ENCODE measurements at regions not wholly inside any gene's neighbourhood (a gene's known extent, or its start where the extent isn't known, plus 50 kb on each side); places are given as distances from the start of the nearest gene placed in this dataset.
A peak's percentile ranks its signal among the peaks of the same experiment; 100 is the strongest.

DNA sequence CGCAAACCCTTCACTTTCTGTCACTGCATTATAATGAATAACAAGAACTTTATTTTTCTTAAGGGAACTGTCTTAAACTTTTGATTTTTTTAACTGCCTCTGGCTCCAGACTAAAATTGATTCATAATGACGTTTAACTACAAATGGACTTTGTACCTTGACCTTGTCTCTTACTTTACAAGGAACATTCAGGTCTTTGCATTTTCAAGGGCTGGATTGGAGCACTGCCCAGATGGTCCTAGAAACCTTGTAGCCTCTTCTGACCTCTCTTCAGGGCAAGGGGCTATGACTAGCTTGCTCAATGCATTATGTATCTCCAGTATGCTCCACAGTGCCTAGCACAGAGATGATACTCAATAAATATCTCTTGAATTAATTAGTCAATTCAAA is 612.6 kb upstream of the CLINT1 start:
- Mint-ChIP-seq H3K4me3 (no peak overlapping the region), H3K27me3 (no peaks in the 10 kb centered on the region), H3K27ac (no peak overlapping the region), H3K9me3 (peaks cover 3% of the 10 kb centered on the region), H3K4me1 (peaks cover 7% of the 10 kb centered on the region), H3K36me3 (no peaks in the 10 kb centered on the region)
- DNase-seq = no peak

DNA sequence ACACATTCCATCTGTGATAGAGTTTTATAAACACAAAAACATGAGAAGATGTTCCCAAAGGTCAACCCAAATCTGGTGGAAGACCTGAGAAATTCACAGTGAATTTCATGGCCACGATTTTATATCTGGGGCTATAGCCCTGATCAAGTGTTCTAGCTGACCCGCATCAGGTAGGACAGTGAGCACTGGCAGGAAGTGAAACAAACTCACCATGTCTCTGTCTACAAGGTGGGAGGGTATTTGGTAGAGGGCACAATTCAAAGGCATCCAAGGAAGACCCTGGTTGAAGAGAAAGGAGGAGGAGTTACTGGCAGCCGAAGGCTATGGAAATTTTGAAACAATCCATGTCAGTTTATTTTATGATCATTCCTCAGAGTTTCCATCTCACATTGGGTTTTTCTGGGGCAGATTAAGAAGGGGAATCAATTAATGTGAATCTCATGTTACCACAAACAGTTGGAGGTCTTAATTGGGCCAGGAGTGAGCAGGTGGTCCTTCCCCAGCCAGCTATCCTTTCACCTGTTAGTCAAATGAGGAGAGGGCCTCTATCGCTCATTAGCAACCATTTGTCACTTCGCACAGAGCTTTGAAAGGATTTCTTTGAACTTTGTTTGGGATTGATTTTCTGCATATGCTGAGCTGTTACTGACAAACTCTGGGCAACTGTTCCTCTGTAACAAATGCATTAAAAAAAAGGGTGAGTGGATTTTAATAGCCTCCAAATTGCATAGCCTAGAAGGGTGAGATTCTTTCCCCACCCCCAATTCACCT is 612.0 kb upstream of the CLINT1 start:
- no peaks in the 10 kb centered on the region for H3K27me3 Mint-ChIP-seq
- H3K9me3 Mint-ChIP-seq = peaks cover 3% of the 10 kb centered on the region
- H3K27ac Mint-ChIP-seq = no peak overlapping the region
- H3K4me1 Mint-ChIP-seq = peaks cover 7% of the 10 kb centered on the region
- no peaks in the 10 kb centered on the region for H3K36me3 Mint-ChIP-seq
- H3K4me3 Mint-ChIP-seq = no peak overlapping the region
- no peak for DNase-seq

DNA sequence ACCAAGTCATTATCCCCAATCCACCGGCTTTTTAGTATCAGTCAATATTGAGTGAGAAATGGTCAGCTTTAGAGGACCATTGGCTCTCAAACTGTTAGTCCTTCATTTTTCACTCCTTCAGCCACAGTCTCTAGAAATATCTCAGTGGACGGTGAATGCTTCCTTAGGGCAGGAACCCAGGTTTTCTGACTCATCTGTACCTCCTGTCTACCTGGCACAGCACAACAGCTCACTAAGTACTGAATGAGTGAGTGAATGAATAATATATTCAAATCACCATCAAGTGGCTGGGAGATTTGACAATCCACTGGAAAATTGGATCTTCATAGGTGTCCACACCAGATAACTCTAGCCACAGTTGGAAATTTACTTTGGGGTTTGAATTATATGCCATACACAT is 609.5 kb upstream of the CLINT1 start:
- H3K4me3 Mint-ChIP-seq = no peak overlapping the region
- no peak for DNase-seq
- peaks cover 25% of the 10 kb centered on the region for H3K4me1 Mint-ChIP-seq
- H3K27me3 Mint-ChIP-seq = no peaks in the 10 kb centered on the region
- peaks cover 3% of the 10 kb centered on the region for H3K9me3 Mint-ChIP-seq
- H3K27ac Mint-ChIP-seq = no peak overlapping the region
- no peaks in the 10 kb centered on the region for H3K36me3 Mint-ChIP-seq

DNA sequence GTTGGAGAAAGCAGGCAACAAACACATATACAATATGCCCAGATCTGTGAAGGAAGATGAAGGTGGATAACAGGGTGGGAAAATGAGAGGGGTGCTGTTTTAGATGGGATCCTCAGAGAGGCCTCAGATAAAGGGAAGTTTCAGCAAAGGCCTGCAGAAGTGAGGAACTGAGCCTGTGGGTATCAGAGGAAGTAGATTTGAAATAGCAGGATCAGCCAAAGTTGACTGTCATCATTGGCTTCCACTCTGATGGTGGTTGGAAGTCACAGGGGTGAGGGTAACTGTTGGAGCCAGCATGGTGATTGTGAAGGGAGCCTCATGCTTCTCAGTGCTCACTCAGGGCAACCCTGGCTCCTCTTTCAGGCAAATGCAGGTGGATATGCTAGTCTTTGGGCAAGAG is 607.2 kb upstream of the CLINT1 start:
- no peaks in the 10 kb centered on the region for H3K27me3 Mint-ChIP-seq
- no peak overlapping the region for H3K4me3 Mint-ChIP-seq
- H3K36me3 Mint-ChIP-seq = no peaks in the 10 kb centered on the region
- no peak overlapping the region for H3K27ac Mint-ChIP-seq
- peaks cover 24% of the 10 kb centered on the region for H3K4me1 Mint-ChIP-seq
- peaks cover 3% of the 10 kb centered on the region for H3K9me3 Mint-ChIP-seq
- DNase-seq = no peak

DNA sequence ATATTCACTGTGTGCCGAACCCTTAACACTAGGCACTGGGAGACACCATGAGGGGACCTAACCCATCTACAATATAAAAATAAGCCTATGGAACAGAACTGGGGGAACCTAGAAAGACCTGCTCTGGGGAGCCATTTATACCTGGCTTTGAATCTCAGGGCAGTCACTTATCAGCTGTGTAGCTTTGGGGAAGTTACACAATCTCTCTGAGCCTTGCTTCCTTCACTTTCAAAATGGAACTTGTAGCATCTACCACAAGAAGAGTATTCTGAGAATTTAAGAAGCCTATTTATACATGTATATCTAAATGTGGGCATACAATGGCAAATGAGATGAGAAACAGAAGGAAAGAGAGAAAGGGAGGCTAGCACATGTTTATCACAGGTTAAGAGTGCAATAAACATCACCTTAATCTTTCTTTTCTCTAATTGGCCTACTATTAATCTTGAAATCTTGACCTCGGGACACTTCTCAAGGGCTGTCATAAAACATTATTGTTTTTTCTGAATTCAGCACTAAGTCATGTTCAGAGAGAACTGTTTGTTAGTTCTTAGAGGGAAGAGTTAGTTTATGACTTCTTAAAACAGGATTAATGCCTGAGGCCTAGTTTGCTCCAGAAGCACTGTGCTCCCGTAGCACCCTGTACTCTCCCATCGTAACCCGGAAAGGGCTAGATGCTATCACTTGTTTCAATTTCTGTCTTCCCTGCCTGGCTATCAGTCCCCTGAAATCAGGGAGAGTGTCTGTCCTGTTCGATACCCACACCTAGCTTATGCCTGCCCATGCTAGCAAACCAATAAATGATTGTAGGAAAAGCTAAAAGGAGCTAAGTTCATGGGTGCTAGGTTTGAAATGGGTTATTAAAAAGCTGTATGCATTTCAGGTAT is 606.4 kb upstream of the CLINT1 start:
- Mint-ChIP-seq H3K4me3 (no peak overlapping the region), H3K27ac (peak overlapping the region; percentile 86), H3K27me3 (no peaks in the 10 kb centered on the region), H3K36me3 (no peaks in the 10 kb centered on the region), H3K9me3 (peaks cover 3% of the 10 kb centered on the region), H3K4me1 (peaks cover 20% of the 10 kb centered on the region)
- DNase-seq = no peak

DNA sequence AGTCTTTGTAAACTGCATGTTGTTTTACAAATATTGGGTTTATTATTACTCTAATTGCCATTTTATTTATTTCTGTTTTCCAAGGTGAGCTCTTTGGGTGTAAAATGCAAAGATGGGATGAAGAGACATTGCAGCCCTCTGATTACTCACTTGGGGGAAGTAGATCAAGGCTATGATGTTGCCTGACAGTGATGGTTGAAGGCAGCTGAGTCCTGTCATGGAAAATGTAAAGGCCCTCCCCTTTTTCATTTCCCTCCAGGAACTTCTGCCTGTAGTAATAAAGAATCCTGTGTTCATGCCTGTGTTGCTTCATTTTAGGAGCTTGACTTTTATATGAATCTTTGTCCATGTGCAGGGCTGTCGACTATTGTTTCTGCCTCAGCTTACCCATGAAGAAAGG is 605.4 kb upstream of the CLINT1 start:
- peaks cover 2% of the 10 kb centered on the region for H3K9me3 Mint-ChIP-seq
- peak overlapping the region; percentile 86 for H3K27ac Mint-ChIP-seq
- peaks cover 20% of the 10 kb centered on the region for H3K4me1 Mint-ChIP-seq
- no peaks in the 10 kb centered on the region for H3K36me3 Mint-ChIP-seq
- peak overlapping the region; percentile 11 for H3K4me3 Mint-ChIP-seq
- no peak for DNase-seq
- no peaks in the 10 kb centered on the region for H3K27me3 Mint-ChIP-seq

DNA sequence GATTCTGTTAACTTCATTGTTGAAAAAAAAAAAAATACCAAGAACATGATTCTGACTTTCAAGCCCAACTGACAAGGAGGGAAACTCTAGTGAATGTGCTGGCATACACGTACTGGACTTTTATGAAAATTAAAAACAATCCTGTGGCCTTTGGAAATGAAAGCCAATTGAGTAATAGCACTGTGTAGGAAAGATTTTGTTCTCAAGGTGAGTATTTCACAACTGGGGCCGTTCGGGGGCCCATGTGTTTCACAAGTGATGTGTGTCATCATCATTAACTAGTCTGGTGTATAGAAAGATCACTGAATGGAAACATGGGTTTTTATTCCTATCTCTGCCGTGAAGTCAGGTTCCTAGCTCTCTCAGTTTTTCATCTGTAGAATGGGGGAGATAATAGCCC is 605.0 kb upstream of the CLINT1 start:
- Mint-ChIP-seq H3K27ac (peak overlapping the region; percentile 86), H3K36me3 (no peaks in the 10 kb centered on the region), H3K4me3 (peak overlapping the region; percentile 11), H3K27me3 (no peaks in the 10 kb centered on the region), H3K9me3 (peaks cover 2% of the 10 kb centered on the region), H3K4me1 (peaks cover 20% of the 10 kb centered on the region)
- peak; percentile 38 for DNase-seq

DNA sequence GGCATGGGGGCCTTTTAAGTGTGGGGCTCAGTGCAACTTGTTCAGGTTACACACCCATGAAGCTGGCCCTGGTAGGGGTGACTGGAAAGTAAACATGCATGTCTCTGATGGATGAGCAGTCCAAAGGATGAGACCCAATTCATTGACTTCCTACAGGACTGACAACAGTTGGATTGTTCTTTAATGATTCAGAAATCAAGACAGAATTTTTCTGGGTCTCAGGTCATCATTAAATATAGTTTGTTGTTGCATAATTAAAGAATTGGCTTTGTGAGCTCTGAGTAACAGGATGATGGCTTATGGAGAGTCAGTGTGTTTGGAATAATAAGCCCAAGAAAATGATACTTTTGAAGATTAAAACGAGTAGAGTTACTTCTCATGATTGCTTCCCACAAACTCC is 604.2 kb upstream of the CLINT1 start:
- peaks cover under 1% of the 10 kb centered on the region for H3K9me3 Mint-ChIP-seq
- no peak overlapping the region for H3K4me3 Mint-ChIP-seq

DNA sequence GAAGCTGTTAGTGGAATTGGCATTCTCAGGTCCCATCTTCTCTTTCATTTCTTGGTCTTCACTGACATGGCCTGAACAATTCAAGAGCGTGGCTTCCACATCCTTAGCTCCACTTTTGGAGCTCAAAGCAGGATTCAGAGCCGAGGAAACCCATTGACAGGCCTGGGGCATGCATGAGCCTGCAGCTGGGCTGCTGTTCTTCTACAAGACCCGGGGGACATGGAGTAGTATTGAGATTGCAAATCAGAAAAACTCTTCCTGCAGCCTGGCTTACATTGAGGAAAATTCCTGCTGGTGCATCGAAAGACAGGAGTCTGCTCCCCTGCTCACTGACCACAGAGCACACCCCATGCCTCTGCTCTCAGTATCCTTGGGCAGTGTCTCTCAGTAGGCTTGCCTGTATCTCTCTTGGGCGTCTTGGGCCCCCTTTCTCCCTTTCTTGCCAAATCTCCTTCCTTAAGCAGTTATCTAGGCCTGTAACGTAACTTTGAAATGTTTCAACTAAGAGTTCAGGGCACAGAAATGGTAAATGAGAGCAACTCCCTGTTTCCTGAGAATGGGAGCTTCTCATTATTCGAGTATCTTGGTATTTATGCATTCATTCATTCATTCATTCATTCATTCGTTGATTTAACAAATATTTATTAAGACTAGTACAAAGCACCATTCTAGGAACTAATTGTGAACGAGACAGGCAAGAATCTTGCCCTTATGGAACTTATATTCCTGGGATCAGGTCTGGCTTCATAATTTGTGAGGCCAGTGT is 603.6 kb upstream of the CLINT1 start:
- H3K4me1 Mint-ChIP-seq = peaks cover 18% of the 10 kb centered on the region
- H3K27me3 Mint-ChIP-seq = no peaks in the 10 kb centered on the region
- no peak overlapping the region for H3K4me3 Mint-ChIP-seq
- H3K36me3 Mint-ChIP-seq = no peaks in the 10 kb centered on the region
- no peaks in the 10 kb centered on the region for H3K9me3 Mint-ChIP-seq
- no peak for DNase-seq
- H3K27ac Mint-ChIP-seq = peak overlapping the region; percentile 47

More for the DNA sequence above, 604.2 kb upstream of the CLINT1 start:
- Mint-ChIP-seq H3K4me1 (peaks cover 18% of the 10 kb centered on the region), H3K36me3 (no peaks in the 10 kb centered on the region), H3K27me3 (no peaks in the 10 kb centered on the region), H3K27ac (no peak overlapping the region)
- DNase-seq = no peak

DNA sequence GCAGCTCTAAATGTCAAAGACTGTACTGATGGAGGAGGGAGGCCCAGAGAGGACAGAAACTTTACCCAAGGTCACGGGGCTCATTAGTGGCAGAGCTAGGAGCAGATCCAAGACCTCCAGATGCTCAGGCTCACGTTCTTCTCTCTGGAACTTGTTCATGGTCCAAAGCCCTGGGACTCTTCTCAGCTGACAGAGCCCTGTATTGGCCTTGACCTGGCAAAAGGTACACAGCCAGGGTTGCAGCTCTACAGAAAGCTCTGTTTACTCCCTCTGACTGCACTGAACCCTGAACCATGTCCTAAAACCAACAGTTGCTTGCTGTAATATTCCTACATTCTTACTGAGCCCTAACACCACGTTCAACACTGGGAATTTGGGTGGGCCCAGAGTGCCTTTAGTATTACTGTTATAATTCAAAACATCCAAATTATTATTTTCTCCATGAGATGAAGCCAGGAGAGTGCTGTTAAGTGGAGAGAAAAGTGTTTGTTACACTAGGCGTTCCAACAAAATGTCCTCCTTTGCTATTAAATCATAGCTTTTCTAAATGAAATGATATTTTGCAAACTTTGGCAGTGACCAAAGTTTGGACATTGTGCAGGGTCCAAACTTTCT is 602.4 kb upstream of the CLINT1 start:
- no peak for DNase-seq
- H3K9me3 Mint-ChIP-seq = peaks cover 1% of the 10 kb centered on the region
- peaks cover 19% of the 10 kb centered on the region for H3K4me1 Mint-ChIP-seq
- H3K27ac Mint-ChIP-seq = no peak overlapping the region
- H3K27me3 Mint-ChIP-seq = no peaks in the 10 kb centered on the region
- H3K36me3 Mint-ChIP-seq = no peaks in the 10 kb centered on the region
- H3K4me3 Mint-ChIP-seq = no peak overlapping the region

DNA sequence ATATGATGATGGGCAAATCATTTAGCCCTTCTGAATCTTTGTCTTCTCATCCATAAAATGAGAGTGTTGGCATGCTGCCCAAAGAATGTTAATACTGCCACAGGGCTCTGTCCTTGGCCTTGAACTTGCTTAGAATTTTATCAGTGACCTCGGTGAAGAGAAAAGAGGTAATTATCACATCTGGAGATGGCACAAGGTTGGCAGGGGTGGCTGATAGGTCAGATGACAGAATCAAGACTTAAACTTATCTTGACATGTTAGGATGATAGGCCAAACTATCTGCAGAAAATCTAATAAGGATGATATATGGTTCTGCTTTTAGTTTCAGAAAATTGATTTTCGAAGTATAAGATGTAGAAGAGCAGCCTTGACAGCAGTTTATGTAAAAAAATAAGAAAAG is 599.1 kb upstream of the CLINT1 start:
- Mint-ChIP-seq H3K36me3 (no peaks in the 10 kb centered on the region), H3K27ac (no peak overlapping the region), H3K4me1 (peaks cover 1% of the 10 kb centered on the region), H3K4me3 (no peak overlapping the region), H3K9me3 (peaks cover 1% of the 10 kb centered on the region), H3K27me3 (no peaks in the 10 kb centered on the region)
- DNase-seq = no peak

DNA sequence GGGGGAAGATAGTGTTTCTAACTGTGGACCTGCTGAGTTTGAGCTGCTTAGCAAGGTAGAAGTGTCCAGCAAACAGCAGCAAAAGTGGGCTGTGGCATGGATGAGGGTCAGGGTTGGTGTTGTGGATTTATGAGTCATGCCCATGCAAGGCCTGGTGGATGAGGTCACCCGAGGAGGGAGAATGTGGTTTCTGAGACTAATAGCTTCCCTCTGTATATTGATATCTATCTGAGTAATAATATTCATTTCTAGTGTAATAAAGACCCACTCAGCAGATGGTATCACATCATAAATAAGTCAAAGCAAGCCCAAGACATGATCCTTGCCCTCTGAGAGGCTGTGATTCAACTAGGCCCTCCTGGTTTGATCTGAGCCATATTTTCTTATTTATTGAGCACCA is 597.8 kb upstream of the CLINT1 start:
- no peaks in the 10 kb centered on the region for H3K27me3 Mint-ChIP-seq
- H3K9me3 Mint-ChIP-seq = peaks cover 1% of the 10 kb centered on the region
- peaks cover 1% of the 10 kb centered on the region for H3K4me1 Mint-ChIP-seq
- no peaks in the 10 kb centered on the region for H3K36me3 Mint-ChIP-seq
- DNase-seq = peak; percentile 4
- no peak overlapping the region for H3K27ac Mint-ChIP-seq
- H3K4me3 Mint-ChIP-seq = no peak overlapping the region

DNA sequence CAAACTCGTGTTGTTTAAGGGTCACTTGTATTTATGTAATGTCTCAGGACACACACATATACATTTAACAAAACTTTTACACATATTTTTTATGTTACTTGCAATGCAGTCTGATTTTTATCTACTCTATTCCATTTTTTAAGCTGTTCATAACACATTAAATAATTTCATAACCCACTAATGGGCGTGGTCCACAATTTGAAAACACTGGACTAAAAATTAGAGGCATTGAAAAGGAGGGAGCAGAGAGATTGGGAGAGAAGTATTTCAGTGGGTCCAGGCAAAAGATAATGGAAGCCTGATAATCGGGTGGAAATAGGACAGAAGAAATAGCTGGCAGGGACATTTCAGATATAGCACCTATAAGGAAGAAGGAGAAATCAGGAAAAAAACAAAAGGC is 597.3 kb upstream of the CLINT1 start:
- Mint-ChIP-seq H3K4me1 (peaks cover 1% of the 10 kb centered on the region), H3K4me3 (no peak overlapping the region), H3K27ac (no peak overlapping the region), H3K27me3 (no peaks in the 10 kb centered on the region), H3K36me3 (no peaks in the 10 kb centered on the region), H3K9me3 (peaks cover 1% of the 10 kb centered on the region)
- DNase-seq = no peak

DNA sequence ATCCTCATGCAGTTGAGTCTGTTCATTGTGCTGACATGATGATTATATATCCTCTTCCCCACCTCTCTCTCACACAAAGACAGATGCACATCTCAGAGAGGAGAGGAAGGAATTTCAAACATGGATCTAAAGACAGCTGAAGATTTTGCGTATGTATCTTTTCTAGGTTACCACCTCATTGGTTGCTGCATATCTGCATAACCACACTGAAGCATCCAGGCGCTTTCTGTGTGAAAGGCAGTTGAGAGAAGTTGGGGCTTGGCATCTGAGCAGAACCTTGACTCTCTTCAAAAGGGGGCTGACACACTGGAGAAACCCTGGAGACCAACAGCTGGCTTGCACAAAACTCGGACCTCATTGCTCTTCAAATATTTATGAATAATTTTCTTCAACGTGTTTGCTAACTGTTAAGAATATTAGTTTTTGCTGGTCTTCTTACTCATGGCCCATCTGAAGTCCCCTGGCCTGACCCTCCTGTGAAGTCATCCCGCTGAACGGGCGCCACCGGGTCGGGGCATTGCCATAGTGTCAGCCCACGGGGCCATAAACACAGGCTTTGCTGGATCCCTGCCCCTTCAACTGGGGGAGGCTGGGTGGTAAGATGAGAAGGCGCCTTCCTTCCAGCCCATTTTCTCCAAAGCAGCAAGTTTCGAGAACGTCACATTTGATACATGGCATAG is 593.2 kb upstream of the CLINT1 start:
- H3K27me3 Mint-ChIP-seq = no peaks in the 10 kb centered on the region
- no peak overlapping the region for H3K27ac Mint-ChIP-seq
- no peak for DNase-seq
- H3K36me3 Mint-ChIP-seq = no peaks in the 10 kb centered on the region
- H3K9me3 Mint-ChIP-seq = peaks cover under 1% of the 10 kb centered on the region
- H3K4me1 Mint-ChIP-seq = peaks cover 1% of the 10 kb centered on the region
- no peak overlapping the region for H3K4me3 Mint-ChIP-seq
